ENCODE measurements at regions not wholly inside any gene's neighbourhood (a gene's known extent, or its start where the extent isn't known, plus 50 kb on each side); places are given as distances from the start of the nearest gene placed in this dataset.

DNA sequence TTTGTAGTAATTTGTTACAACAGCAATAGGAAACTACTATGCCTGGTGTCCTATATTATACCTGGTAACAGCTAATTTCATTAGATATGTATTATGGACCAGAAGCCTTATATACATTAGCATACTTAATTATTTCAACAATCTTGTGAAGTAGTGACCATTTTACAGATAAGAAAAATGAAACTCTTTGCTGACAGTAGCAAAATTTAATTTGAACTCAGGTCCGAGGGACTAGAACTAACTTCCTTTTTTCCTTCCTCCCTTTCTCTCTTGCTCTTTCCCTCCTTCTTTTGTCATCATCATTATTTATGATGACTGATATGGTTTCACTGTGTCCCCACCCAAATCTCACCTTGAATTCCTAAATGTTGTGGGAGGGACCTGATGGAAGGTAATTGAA is 482.0 kb downstream of the SNAPC1 start:
- Histone ChIP-seq H3K9me3 (ENCODE audit: control insufficient read depth, insufficient read depth, low read depth, low read length) (no peaks in the 10 kb centered on the region), H3K9ac (ENCODE audit: insufficient read depth, low read length) (no peak overlapping the region), H3K27ac (ENCODE audit: insufficient read depth, low read length) (no peak overlapping the region), H3K36me3 (ENCODE audit: control insufficient read depth, insufficient read depth, low read length) (no peaks in the 10 kb centered on the region), H2AFZ (ENCODE audit: low read length) (no peak overlapping the region), H3K27me3 (ENCODE audit: control insufficient read depth, insufficient read depth, low read length) (no peaks in the 10 kb centered on the region), H3K4me2 (ENCODE audit: extremely low read depth, insufficient read depth, low read length) (no peak overlapping the region), H3K4me3 (replicated peaks in 1 of 4; ENCODE audit: control extremely low read depth in 1 of 4, insufficient read depth in 1 of 4, low read depth in 3 of 4, low read length in 4 of 4) (no peak overlapping the region), H3K4me1 (ENCODE audit: control insufficient read depth, extremely low read depth, insufficient read depth, low read length) (no peaks in the 10 kb centered on the region), H4K20me1 (ENCODE audit: control insufficient read depth, extremely low read depth, insufficient read depth, low read length) (no peaks in the 10 kb centered on the region), H3K79me2 (ENCODE audit: control insufficient read depth, insufficient read depth, low read length) (no peaks in the 10 kb centered on the region)
- DNase-seq (ENCODE audit: low read depth in 2 of 2) = no peak
- TF ChIP-seq EZH2 (IDR thresholded peaks at IDR 0.05; ENCODE audit: low read length, missing control alignments) (no peak), CTCF (conservative IDR thresholded peaks at IDR 0.05 in 1 of 2, IDR thresholded peaks at IDR 0.05 in 1 of 2; ENCODE audit: low read depth in 1 of 2, low read length in 2 of 2) (no peak)

DNA sequence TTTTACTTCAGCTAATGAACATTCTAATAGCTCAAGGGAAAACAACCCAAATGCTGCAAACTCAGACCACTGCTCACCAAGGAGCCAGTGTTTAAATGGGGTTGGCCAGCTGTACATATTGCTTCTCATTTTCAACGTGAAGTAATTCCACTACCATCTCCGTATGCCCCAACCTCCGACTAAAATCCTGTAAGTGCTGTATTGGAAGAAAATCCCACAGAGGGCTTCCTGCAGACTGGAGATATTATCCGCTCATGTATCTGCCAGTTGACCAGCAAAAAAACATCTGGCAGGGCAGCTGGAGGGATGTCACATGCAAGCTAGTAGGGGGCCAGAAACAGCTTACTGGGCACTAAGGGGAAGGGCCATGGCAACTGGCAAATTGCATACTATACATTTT is 485.0 kb downstream of the SNAPC1 start:
- no peaks in the 10 kb centered on the region for H3K79me2 ChIP-seq (ENCODE audit: control insufficient read depth, insufficient read depth, low read length)
- H3K9me3 ChIP-seq (ENCODE audit: control insufficient read depth, insufficient read depth, low read depth, low read length) = no peaks in the 10 kb centered on the region
- no peak overlapping the region for H2AFZ ChIP-seq (ENCODE audit: low read length)
- no peak overlapping the region for H3K4me2 ChIP-seq (ENCODE audit: extremely low read depth, insufficient read depth, low read length)
- no peak overlapping the region for H3K4me3 ChIP-seq (replicated peaks in 1 of 4; ENCODE audit: control extremely low read depth in 1 of 4, insufficient read depth in 1 of 4, low read depth in 3 of 4, low read length in 4 of 4)
- H3K9ac ChIP-seq (ENCODE audit: insufficient read depth, low read length) = no peak overlapping the region
- no peaks in the 10 kb centered on the region for H4K20me1 ChIP-seq (ENCODE audit: control insufficient read depth, extremely low read depth, insufficient read depth, low read length)
- TF ChIP-seq EZH2 (IDR thresholded peaks at IDR 0.05; ENCODE audit: low read length, missing control alignments) (no peak), CTCF (conservative IDR thresholded peaks at IDR 0.05 in 1 of 2, IDR thresholded peaks at IDR 0.05 in 1 of 2; ENCODE audit: low read depth in 1 of 2, low read length in 2 of 2) (no peak)
- DNase-seq (ENCODE audit: low read depth in 2 of 2) = no peak
- no peak overlapping the region for H3K27ac ChIP-seq (ENCODE audit: insufficient read depth, low read length)
- no peaks in the 10 kb centered on the region for H3K36me3 ChIP-seq (ENCODE audit: control insufficient read depth, insufficient read depth, low read length)
- no peaks in the 10 kb centered on the region for H3K27me3 ChIP-seq (ENCODE audit: control insufficient read depth, insufficient read depth, low read length)
- no peaks in the 10 kb centered on the region for H3K4me1 ChIP-seq (ENCODE audit: control insufficient read depth, extremely low read depth, insufficient read depth, low read length)

GRCh38 chr14:62251237-62251636 is 489.0 kb downstream of the SNAPC1 start:
- TF ChIP-seq CTCF (conservative IDR thresholded peaks at IDR 0.05 in 1 of 2, IDR thresholded peaks at IDR 0.05 in 1 of 2; ENCODE audit: low read depth in 1 of 2, low read length in 2 of 2) (no peak), EZH2 (IDR thresholded peaks at IDR 0.05; ENCODE audit: low read length, missing control alignments) (no peak)
- Histone ChIP-seq H3K9ac (ENCODE audit: insufficient read depth, low read length) (no peak overlapping the region), H3K27me3 (ENCODE audit: control insufficient read depth, insufficient read depth, low read length) (no peaks in the 10 kb centered on the region), H3K9me3 (ENCODE audit: control insufficient read depth, insufficient read depth, low read depth, low read length) (no peaks in the 10 kb centered on the region), H3K4me1 (ENCODE audit: control insufficient read depth, extremely low read depth, insufficient read depth, low read length) (no peaks in the 10 kb centered on the region), H3K4me3 (replicated peaks in 1 of 4; ENCODE audit: control extremely low read depth in 1 of 4, insufficient read depth in 1 of 4, low read depth in 3 of 4, low read length in 4 of 4) (no peak overlapping the region), H3K27ac (ENCODE audit: insufficient read depth, low read length) (no peak overlapping the region), H3K36me3 (ENCODE audit: control insufficient read depth, insufficient read depth, low read length) (no peaks in the 10 kb centered on the region), H4K20me1 (ENCODE audit: control insufficient read depth, extremely low read depth, insufficient read depth, low read length) (no peaks in the 10 kb centered on the region), H2AFZ (ENCODE audit: low read length) (no peak overlapping the region), H3K79me2 (ENCODE audit: control insufficient read depth, insufficient read depth, low read length) (no peaks in the 10 kb centered on the region), H3K4me2 (ENCODE audit: extremely low read depth, insufficient read depth, low read length) (no peak overlapping the region)
- DNase-seq (ENCODE audit: low read depth in 2 of 2) = no peak

Data from fibroblast of lung (primary cell).